ENCODE measurements at regions not wholly inside any gene's neighbourhood (a gene's known extent, or its start where the extent isn't known, plus 50 kb on each side); places are given as distances from the start of the nearest gene placed in this dataset.

- no peak overlapping the region for H3K4me3 ChIP-seq
- no peak overlapping the region for H3K27ac ChIP-seq
Measured at GRCh38 chr3:34346656-34347055, 548.2 kb downstream of the PDCD6IP start.

GRCh38 chr3:34351882-34352777 lies 553.7 kb downstream of the PDCD6IP start:
- H3K27ac ChIP-seq: no peak overlapping the region

GRCh38 chr3:34352778-34353331 lies 554.4 kb downstream of the PDCD6IP start:
- Histone ChIP-seq H3K4me3 (no peak overlapping the region), H3K27ac (no peak overlapping the region)

More at GRCh38 chr3:34351882-34352777, 553.7 kb downstream of the PDCD6IP start:
- no peak overlapping the region for H3K4me3 ChIP-seq

GRCh38 chr3:34357461-34357860 lies 559.0 kb downstream of the PDCD6IP start:
- Histone ChIP-seq H3K4me3 (no peak overlapping the region), H3K27ac (no peak overlapping the region)

GRCh38 chr3:34359064-34359463 lies 560.6 kb downstream of the PDCD6IP start:
- H3K4me3 ChIP-seq: no peak overlapping the region
- H3K27ac ChIP-seq: no peak overlapping the region

GRCh38 chr3:34360713-34361112 lies 562.3 kb downstream of the PDCD6IP start:
- no peak overlapping the region for H3K4me3 ChIP-seq
- no peak overlapping the region for H3K27ac ChIP-seq

GRCh38 chr3:34361921-34362320 lies 563.5 kb downstream of the PDCD6IP start:
- Histone ChIP-seq H3K4me3 (no peak overlapping the region), H3K27ac (no peak overlapping the region)

GRCh38 chr3:34362910-34363309 lies 564.5 kb downstream of the PDCD6IP start:
- H3K4me3 ChIP-seq: no peak overlapping the region
- no peak overlapping the region for H3K27ac ChIP-seq

GRCh38 chr3:34363881-34364280 lies 565.5 kb downstream of the PDCD6IP start:
- Histone ChIP-seq H3K27ac (no peak overlapping the region), H3K4me3 (no peak overlapping the region)

GRCh38 chr3:34364335-34364734 lies 565.9 kb downstream of the PDCD6IP start:
- H3K4me3 ChIP-seq: no peak overlapping the region
- no peak overlapping the region for H3K27ac ChIP-seq

GRCh38 chr3:34365231-34365630 lies 566.8 kb downstream of the PDCD6IP start:
- Histone ChIP-seq H3K27ac (no peak overlapping the region), H3K4me3 (no peak overlapping the region)

GRCh38 chr3:34365771-34366170 lies 567.3 kb downstream of the PDCD6IP start:
- Histone ChIP-seq H3K4me3 (no peak overlapping the region), H3K27ac (no peak overlapping the region)

- no peak overlapping the region for H3K27ac ChIP-seq
- no peak overlapping the region for H3K4me3 ChIP-seq
Measured at GRCh38 chr3:34367521-34367920, 569.1 kb downstream of the PDCD6IP start.

- H3K4me3 ChIP-seq: no peak overlapping the region
Measured at GRCh38 chr3:34374521-34374920, 576.1 kb downstream of the PDCD6IP start.

GRCh38 chr3:34376691-34377090 lies 578.3 kb downstream of the PDCD6IP start:
- no peak overlapping the region for H3K27ac ChIP-seq
- H3K4me3 ChIP-seq: no peak overlapping the region

More at GRCh38 chr3:34374521-34374920, 576.1 kb downstream of the PDCD6IP start:
- H3K27ac ChIP-seq: no peak overlapping the region

- no peak overlapping the region for H3K27ac ChIP-seq
- H3K4me3 ChIP-seq: no peak overlapping the region
Measured at GRCh38 chr3:34377961-34378360, 579.5 kb downstream of the PDCD6IP start.

GRCh38 chr3:34381243-34381642 lies 582.8 kb downstream of the PDCD6IP start:
- no peak overlapping the region for H3K27ac ChIP-seq
- H3K4me3 ChIP-seq: no peak overlapping the region

GRCh38 chr3:34382859-34383258 lies 584.4 kb downstream of the PDCD6IP start:
- Histone ChIP-seq H3K4me3 (no peak overlapping the region), H3K27ac (no peak overlapping the region)

- no peak overlapping the region for H3K27ac ChIP-seq
- H3K4me3 ChIP-seq: no peak overlapping the region
Measured at GRCh38 chr3:34386309-34386708, 587.9 kb downstream of the PDCD6IP start.

GRCh38 chr3:34387826-34388564 lies 589.6 kb downstream of the PDCD6IP start:
- H3K27ac ChIP-seq: no peak overlapping the region
- H3K4me3 ChIP-seq: no peak overlapping the region

- no peak overlapping the region for H3K4me3 ChIP-seq
- no peak overlapping the region for H3K27ac ChIP-seq
Measured at GRCh38 chr3:34388830-34389229, 590.4 kb downstream of the PDCD6IP start.

Measured in skin epidermis (tissue), 12 donors.